GM18907 (cell line): ENCODE measurements at regions not wholly inside any gene's neighbourhood (a gene's known extent, or its start where the extent isn't known, plus 50 kb on each side); places are given as distances from the start of the nearest gene placed in this dataset.

Experiments used
- ATAC-seq: cut with Tn5 transposase; IDR thresholded peaks from one replicate; pipeline ENCODE4 v1.9.1; 2021; ENCODE audit warnings: mild to moderate bottlenecking, moderate library complexity; ENCODE audit not compliant: unreplicated experiment

DNA sequence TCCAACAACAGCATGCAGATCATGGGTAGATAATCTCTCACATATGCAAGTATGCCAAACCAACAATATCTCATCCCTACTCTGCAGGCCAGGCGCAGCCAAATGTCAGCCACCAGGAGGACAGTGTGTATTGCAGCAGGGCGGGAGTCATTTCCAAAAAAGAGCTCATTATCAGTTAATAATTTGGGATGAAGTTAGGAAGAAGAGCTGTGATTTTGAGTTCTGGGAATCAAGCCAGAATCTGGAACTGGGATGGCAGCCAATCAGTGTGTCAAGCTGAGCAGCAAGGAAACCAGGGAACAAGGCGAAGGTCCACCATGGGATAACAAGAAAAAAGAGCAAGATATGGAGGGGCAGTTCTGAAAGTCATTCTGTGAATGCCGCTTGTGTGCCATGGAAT lies 88.2 kb upstream of the CAMK2D start:
- ATAC-seq = no peak

DNA sequence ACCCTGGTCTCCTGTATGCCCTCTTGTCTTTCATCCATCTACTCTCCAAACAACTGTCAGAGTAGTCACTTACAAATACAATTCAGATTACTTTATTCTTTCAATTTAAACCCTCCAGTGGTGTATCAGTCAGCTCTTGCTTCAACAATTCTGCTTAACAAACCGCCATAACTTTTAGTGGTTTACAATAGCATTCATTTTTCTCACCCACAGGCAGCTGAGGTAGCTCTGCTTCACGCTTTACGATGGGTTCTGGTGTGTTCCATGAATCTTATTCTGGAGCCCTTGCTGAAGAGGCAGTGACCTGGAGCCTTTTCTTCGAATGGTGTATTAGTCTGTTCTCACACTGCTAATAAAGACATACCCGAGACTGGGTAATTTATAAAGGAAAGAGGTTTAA lies 86.2 kb upstream of the CAMK2D start:
- no peak for ATAC-seq

DNA sequence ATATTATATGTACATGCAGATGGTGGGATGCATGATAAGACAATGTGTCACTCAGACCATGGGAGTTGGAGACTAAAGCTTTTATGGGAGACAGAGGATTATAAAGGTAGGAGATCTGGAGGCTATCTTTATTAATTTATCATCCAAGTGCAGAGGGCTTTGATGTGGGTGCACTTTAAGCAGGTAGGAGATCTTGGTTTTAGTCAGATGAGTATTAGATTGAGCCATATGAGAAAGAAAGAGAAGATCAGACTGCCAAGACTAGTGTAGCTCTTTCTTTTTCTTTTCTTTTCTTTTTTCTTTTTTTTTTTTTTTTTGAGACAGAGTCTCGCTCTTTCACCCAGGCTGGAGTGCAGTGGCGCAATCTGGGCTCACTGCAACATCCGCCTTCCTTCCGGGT lies 84.9 kb upstream of the CAMK2D start:
- ATAC-seq = no peak

DNA sequence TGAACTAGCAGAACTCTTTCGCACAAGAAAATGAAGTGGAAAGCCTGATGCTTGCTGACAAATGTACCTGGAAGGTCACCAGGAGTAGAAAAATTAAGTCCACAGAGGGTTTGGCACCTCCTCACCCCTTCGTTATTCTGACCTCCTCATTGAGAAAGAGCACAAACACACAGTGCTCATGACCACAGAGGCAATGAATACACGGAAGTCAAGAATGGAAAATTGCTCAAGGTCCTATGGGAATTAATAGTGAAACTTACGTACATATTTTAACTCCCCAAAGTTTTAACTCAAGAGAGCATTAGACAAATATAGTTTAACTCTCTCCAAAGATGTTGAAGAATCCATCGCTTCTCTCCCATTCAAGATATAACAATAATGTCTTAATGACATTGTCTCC lies 83.6 kb upstream of the CAMK2D start:
- ATAC-seq = no peak

DNA sequence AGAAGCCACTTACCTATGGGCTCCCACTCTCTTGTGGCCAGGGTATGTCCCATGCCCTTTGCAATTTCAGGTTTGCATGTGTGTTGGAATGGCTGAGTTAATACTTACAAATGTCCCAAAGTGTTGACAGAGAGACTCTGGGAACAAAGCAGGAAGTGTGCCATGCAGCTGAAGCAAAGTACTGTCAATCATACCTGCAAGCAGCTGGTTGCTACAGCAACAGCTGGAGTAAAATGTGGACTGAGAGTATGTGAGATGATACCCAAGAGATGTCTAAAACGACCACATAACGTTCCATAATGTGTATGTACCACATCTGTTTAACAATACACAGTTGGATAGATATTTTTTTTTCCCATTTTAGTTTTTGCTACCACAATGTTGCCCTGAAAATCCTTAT lies 82.8 kb upstream of the CAMK2D start:
- ATAC-seq = no peak

DNA sequence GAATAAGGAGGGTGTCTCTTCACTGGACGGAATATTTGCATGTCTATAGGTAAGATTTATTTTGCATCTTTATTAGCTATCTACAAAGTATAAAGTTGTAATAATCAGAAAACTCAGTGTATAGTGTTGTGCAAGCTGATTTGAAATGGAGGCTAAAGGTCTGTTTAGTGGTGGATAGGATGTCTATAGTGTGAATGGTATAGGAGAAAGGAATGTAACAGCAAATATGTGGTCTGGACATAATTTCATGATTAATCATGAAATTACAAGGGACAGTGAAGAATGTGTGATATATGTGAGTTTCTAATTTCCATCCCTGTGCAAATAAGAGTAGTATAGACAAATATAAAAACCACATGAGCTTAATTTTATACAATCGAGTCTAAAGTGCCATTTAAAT lies 79.3 kb upstream of the CAMK2D start:
- no peak for ATAC-seq

DNA sequence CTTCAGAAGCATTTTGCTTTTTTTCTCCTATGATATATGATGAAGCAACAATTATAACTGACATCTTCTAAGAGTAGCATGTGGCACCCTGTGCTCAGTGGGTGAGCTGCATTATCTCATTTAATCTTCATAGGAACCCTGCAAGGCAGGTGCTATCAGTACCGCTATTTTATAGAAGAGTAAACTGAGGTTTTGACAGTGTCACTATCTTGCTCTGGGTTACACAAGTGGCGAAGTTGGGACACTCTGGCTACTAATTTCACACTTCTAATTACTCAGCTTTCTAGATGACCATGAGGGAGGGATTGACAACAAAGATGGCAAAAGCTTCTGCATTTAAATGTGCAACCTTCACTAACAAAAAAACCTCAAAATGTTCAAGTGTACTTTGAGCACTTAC lies 76.9 kb upstream of the CAMK2D start:
- no peak for ATAC-seq

DNA sequence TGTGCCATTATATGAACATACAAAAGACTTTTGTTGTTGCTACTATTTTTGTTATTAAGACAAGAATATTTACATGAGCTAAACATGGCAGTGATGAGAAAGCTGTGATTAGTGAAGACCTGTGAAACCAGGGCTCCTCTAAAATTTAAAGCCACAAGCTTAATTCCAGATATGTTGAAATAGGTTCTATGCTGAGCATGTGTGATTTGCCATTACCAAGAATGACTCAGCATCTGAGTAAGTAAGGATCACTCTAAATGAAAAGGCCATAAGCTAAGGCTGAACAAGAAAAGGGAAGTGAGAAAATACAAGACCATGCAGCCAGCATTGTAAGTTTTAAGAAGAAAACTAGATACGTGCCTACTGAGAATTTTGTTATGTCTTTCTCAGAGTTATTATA lies 75.9 kb upstream of the CAMK2D start:
- peak; percentile 100 for ATAC-seq

DNA sequence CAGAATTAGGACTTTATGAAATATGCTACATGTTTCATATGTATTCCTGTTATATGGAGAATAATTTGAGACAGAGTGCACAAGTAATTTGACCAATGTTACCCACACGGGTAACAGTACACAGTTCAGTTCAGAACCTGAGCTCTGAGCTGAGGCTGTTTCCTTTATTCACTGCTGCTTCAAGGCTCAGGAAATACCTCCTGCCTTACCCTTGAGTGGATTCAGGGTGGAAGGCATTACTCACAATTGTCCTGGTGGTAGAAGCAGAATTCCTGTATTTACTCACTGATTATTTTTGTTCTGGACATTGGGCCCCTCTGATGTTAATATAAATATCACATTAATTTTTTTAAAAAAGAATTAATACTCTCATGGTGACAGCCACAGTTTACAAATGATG lies 73.5 kb upstream of the CAMK2D start:
- no peak for ATAC-seq

DNA sequence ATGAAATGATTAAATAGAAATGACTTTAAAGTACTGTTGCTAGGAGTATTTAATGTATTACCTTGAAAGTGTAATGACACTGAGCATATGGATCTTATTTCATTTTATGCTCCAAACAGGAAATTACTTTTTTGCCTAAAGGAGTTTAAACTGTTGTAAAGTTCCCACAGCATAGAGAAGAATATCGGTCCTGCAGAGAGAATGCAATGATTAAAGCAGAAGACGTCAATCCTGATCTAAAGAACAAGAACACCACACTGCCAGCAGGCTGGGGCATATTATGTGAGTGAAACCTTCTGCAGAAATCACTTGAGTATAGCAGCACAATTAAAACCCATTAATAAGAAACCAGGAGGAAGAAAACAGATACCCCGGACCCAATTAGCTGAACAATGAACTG lies 72.8 kb upstream of the CAMK2D start:
- no peak for ATAC-seq

DNA sequence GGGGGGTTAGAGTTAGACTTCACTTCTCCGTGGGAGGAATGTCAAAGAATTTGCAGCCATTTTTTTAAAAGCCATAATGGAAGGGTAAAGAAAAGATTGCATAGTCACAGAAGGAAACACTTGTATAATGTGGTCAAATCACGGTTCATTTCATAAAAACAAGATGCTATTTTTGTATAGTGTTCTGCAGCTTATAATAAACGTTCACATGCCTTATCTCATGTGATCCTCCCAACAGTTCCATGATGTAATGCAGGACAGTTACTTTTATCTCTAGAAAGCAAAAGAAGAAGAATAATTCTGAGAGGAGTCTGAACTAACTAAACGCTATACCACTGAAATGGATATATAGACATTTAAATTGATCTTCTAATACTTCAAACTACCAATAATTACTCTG lies 71.3 kb upstream of the CAMK2D start:
- no peak for ATAC-seq

DNA sequence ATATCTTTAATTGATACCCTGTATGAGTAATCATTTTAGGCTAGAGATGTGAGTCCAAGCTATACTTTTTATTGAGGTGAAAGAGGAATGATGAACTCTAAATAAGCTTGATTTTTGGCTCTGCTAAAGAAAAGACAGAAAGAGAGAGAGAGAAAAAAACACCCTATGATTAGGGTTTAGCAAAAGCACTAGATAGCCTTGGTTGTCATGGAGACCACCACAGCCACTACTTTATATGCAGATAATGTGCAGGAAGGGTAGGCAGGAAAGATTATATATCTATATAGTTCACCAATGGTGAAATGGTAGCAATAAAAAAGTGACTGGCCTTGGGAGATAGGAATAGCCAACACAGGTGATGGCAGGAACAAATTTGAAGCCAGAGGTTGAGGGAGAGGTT lies 69.9 kb upstream of the CAMK2D start:
- no peak for ATAC-seq

DNA sequence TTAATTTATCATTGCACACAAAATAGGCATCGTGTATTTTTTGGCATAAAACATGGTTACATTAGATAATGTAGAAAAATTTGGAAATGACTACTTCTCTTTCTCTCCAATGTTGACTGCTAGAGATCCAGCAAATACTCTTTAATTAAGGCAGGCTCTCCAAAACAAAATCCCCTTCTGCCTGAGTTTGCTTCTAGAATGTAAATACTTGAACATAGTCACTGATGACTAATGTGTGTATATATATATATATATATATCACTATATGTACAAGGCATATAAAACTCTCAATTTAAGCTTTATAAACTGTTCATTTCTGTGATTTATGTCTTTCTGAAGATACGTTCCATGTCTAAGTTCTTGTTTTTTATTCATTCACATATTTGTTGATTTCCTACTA lies 67.2 kb upstream of the CAMK2D start:
- no peak for ATAC-seq

DNA sequence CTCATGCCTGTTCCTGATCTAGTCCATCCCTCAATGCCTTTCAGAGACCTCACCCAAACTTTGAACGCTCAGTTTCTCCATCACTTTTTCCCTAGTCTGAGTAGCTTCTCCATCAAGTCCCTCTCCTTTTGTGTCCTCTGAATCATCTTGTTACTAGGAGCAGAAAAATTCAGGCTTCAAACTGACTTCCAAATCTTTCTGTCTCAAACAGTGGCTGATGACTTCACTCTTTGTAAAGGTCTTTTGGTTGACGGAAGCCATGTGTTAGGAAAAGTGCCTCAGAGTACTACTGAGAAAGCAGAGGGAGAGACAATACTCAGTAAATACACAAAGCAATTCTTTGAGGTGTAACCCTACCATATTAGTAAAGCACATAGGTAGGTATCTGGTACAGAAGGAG lies 65.7 kb upstream of the CAMK2D start:
- no peak for ATAC-seq

DNA sequence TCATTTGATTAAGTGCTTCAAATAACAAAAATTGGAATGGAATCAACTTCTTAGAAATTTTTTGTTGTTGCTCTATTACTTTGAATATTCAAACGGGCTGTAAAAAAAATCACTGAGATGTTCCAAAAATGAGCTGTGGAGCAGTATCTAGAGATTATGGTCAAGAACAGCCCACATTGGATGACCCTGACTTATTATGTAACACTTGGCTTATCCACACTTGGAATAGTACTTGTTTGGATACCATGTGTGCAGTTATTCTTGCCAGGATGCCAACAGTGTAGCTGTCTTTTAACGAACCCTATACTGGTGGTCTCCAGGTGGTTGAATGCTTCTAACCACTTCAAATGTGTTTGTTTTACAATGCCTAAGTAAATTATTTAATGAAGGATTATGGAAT lies 64.9 kb upstream of the CAMK2D start:
- ATAC-seq = no peak

DNA sequence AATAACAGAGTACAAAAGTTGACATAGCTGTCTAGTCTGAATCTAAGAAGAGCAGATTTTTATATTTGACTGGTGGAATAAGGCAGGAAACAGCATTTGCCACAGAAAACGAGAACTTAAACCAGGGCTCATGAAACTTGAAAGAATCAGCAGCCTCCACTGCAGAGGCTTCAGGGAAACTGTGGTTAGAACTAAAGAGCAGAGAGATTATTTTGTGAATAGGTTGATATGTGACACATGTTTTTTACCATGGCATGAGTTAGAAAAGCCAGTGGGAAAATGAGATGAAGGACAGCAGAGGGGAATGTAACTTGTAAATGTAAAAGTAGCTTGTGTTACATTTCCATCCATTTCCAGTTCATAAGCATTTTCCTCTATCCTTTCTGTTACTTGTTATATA lies 63.7 kb upstream of the CAMK2D start:
- peak; percentile 69 for ATAC-seq

DNA sequence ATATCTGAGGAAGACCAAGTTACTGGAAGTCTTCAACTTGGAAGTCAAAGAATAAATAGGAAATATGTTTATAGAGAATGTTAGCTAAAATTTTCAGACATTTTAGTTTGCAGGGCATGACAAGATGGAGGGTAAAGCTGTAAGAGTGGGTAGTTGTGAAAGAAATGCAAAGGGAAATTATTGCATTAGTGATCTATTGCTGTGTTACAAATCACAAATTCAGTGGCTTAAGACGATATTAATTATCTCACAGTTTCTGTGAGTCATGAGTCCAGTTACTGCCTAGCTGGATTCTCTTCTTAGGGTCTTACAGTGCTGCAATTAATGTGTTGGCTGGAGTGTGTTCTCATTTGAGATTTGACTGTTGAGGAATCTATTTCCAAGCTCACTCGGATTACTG lies 62.9 kb upstream of the CAMK2D start:
- ATAC-seq = no peak

DNA sequence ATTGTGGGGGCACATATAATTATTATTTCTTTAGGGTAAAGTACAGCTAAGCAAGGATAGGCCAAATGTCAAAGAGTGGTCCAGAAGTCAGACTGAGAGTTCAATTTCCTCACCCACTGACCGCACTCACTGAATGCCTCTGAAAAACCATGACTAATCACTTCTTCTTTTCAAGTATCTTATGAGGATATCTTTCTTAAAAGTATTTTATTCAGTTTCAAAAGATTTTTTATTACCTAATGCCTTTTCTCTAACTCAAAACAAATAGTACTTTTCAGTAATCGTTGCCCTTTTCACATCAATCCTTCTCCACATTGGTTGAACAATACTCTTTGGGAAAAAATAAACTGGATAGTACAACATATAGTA lies 61.7 kb upstream of the CAMK2D start:
- ATAC-seq = peak; percentile 72

DNA sequence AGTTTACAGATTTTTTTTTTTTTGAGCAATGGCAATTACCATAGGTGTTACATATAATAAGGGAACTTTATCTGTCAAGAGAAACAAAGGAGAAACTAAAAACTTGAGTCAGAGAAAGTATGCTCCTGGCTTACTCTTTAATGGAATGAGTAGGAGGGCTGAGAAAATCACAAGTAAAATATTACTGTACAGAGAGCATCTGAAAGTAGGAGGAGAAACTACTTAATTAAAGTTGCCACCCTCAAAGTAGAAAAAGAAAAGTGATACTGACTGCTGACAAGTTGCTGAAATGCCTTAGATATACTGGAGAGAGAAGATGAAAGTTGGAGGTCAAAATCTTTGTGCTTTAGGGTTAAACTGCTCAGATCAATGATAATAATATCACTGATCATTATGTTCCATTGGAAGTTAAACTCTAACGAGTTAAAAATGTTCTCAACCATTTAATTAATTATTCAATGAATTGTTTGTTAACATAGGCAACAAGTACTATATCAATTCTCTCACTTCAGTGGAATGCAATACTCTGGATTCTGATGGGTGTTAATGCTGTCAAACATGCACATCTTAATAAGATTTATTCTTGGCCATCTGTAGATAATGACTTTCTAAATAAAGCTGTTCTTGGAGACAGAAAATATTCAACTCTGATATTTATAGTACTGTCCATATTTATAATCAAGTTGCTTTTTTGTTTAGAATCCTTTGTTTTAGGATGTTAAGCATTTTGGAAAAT lies 61.2 kb upstream of the CAMK2D start:
- ATAC-seq = peak; percentile 79

DNA sequence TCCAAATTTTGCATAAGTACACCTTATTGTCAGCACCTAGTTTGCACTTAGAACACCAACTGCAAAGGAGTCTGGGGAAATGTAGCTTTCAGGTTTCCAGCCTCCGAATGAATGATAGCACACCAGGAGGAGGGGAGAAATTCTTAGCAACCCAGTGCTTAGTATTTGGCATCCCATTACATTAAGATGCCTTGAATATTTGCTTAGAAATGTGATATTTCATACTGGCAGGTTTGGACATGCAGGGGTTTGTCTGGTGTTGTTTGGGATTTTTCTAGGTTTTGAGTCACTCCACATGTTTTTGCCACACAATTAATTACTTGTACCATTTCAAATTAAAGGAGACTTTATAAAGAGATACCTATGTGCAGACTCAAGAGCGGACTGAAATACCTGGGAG lies 60.3 kb upstream of the CAMK2D start:
- no peak for ATAC-seq

DNA sequence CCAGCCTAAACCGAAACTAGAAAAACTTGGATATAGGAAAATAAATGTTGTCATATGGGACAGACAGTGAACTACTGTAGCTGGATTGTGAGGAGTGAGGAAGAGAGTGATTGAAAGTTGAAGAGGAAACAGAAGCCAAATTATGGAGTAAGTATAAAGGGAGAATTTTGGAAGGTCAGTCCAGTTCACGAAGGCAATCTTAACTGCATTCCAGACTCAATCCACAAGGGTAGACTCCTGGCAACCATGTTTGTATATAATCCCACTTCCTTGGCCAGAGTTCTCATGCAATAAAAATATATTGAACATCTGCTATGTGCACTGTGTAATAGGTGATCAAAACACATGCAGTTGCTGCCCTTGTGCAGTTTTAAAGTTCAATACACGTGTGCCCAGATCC lies 58.6 kb upstream of the CAMK2D start:
- ATAC-seq = no peak

DNA sequence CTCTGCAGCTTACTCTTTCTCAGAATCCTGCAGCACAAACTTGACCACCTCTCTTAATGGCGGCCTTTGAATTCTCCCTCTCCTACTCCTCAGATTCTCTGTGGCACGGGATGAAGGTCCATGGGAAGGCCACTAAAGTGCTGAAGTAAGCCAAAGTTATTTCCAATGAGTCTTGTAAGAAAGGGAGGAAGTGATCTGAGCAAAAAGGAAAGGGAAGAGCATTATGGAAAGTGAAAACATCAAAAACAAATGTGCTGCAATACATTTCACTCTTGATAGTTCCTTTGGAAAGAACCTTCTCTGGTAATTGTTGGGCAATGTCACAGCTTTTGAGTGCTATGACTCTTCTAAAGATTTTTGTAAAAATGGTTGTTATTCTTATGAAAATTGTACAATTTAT lies 54.3 kb upstream of the CAMK2D start:
- no peak for ATAC-seq

DNA sequence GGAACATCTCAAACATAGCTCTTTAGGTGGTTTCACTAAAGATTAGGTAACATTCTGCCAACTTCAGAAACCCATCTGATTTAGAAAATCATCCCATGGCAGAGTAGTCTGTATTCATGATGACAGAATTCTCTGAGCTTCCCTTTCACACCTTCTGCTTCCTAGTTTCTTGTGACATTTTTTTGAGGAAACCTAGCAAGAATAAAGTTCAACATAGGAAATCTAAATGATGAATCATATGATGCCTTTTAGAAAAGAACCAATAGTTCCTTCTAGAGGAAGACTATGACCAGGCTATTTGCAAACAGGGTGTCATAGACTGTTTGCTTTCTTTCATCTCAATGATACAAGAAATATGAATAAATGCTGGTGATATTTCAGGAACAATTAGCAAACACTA lies 49.8 kb upstream of the CAMK2D start:
- ATAC-seq = no peak
